ENCODE measurements at regions not wholly inside any gene's neighbourhood (a gene's known extent, or its start where the extent isn't known, plus 50 kb on each side); places are given as distances from the start of the nearest gene placed in this dataset.

- no peak overlapping the region for H3K4me2 ChIP-seq (replicated peaks; ENCODE audit: low read depth, low read length, poor library complexity, severe bottlenecking)
- POLR2A ChIA-PET = no interaction called here
- ATAC-seq (ENCODE audit: low read depth) (no peak), DNase-seq (no peak)
- no peaks in the 10 kb centered on the region for H3K36me3 ChIP-seq (replicated peaks in 1 of 2; ENCODE audit: control extremely low read depth in 1 of 2, control insufficient read depth in 1 of 2, extremely low read depth in 1 of 2, insufficient read depth in 2 of 2, low read length in 1 of 2)
- no peak overlapping the region for H3K27ac ChIP-seq (ENCODE audit: low read length in 2 of 2)
- TF ChIP-seq EZH2 (IDR thresholded peaks at IDR 0.05; ENCODE audit: borderline replicate concordance, insufficient read depth, low read depth, low read length, poor library complexity, severe bottlenecking) = no peak
- no peak for TF ChIP-seq CTCF (IDR thresholded peaks at IDR 0.05)
- no peak overlapping the region for H3K9ac ChIP-seq (ENCODE audit: low read length)
- no peaks in the 10 kb centered on the region for H3K9me3 ChIP-seq (ENCODE audit: control extremely low read depth in 1 of 3, control insufficient read depth in 2 of 3, insufficient read depth in 1 of 3, low read length in 2 of 3)
- no peak overlapping the region for H2AFZ ChIP-seq (ENCODE audit: insufficient read depth, low read depth, low read length, poor library complexity, severe bottlenecking)
- H3K27me3 ChIP-seq (replicated peaks in 1 of 4; ENCODE audit: control extremely low read depth in 1 of 4, control insufficient read depth in 3 of 4, insufficient read depth in 4 of 4, low read length in 3 of 4) = no peaks in the 10 kb centered on the region
- peaks cover 4% of the 10 kb centered on the region for H3K27me3 Mint-ChIP-seq
- WGBS (ENCODE audit: insufficient coverage) = 92% methylated on average over 2 of the region's 5 CpGs
- H3K4me1 ChIP-seq (ENCODE audit: control insufficient read depth in 2 of 2, insufficient read depth in 2 of 2, low read length in 2 of 2) = no peaks in the 10 kb centered on the region
- H3K4me1 Mint-ChIP-seq = no peaks in the 10 kb centered on the region
- no peak overlapping the region for H3K4me3 ChIP-seq (ENCODE audit: control extremely low read depth in 1 of 5, extremely low read depth in 1 of 5, insufficient read depth in 1 of 5, low read depth in 2 of 5, low read length in 4 of 5)
- CTCF ChIA-PET = no interaction called here
- H3K9me3 Mint-ChIP-seq (ENCODE audit: insufficient read depth) = no peaks in the 10 kb centered on the region
- no peaks in the 10 kb centered on the region for H3K79me2 ChIP-seq (ENCODE audit: control insufficient read depth, insufficient read depth, low read length)
- no peak overlapping the region for H3K4me3 Mint-ChIP-seq
- no peaks in the 10 kb centered on the region for H4K20me1 ChIP-seq (ENCODE audit: control insufficient read depth, insufficient read depth, low read length, poor library complexity, severe bottlenecking)
- H3K27ac Mint-ChIP-seq = no peak overlapping the region
- intact Hi-C loops (cut with micrococcal nuclease) = no loop called here
Observed at GRCh38 chr5:113776168-113776567, 262.7 kb downstream of the YTHDC2 start.

- Histone ChIP-seq H3K36me3 (replicated peaks in 1 of 2; ENCODE audit: control extremely low read depth in 1 of 2, control insufficient read depth in 1 of 2, extremely low read depth in 1 of 2, insufficient read depth in 2 of 2, low read length in 1 of 2) (no peaks in the 10 kb centered on the region), H3K4me1 (ENCODE audit: control insufficient read depth in 2 of 2, insufficient read depth in 2 of 2, low read length in 2 of 2) (no peaks in the 10 kb centered on the region), H4K20me1 (ENCODE audit: control insufficient read depth, insufficient read depth, low read length, poor library complexity, severe bottlenecking) (no peaks in the 10 kb centered on the region), H3K79me2 (ENCODE audit: control insufficient read depth, insufficient read depth, low read length) (no peaks in the 10 kb centered on the region), H3K27ac (ENCODE audit: low read length in 2 of 2) (no peak overlapping the region), H3K9me3 (ENCODE audit: control extremely low read depth in 1 of 3, control insufficient read depth in 2 of 3, insufficient read depth in 1 of 3, low read length in 2 of 3) (no peaks in the 10 kb centered on the region), H2AFZ (ENCODE audit: insufficient read depth, low read depth, low read length, poor library complexity, severe bottlenecking) (no peak overlapping the region), H3K27me3 (replicated peaks in 1 of 4; ENCODE audit: control extremely low read depth in 1 of 4, control insufficient read depth in 3 of 4, insufficient read depth in 4 of 4, low read length in 3 of 4) (no peaks in the 10 kb centered on the region), H3K4me3 (ENCODE audit: control extremely low read depth in 1 of 5, extremely low read depth in 1 of 5, insufficient read depth in 1 of 5, low read depth in 2 of 5, low read length in 4 of 5) (no peak overlapping the region), H3K4me2 (replicated peaks; ENCODE audit: low read depth, low read length, poor library complexity, severe bottlenecking) (no peak overlapping the region), H3K9ac (ENCODE audit: low read length) (no peak overlapping the region)
- Mint-ChIP-seq H3K27me3 (peaks cover 4% of the 10 kb centered on the region), H3K4me3 (no peak overlapping the region), H3K9me3 (ENCODE audit: insufficient read depth) (no peaks in the 10 kb centered on the region), H3K4me1 (no peaks in the 10 kb centered on the region), H3K27ac (no peak overlapping the region)
- CTCF ChIA-PET = no interaction called here
- 77% methylated on average over 4 of the region's 5 CpGs for WGBS (ENCODE audit: insufficient coverage)
- ATAC-seq (ENCODE audit: low read depth) = no peak
- no peak for DNase-seq
- POLR2A ChIA-PET = no interaction called here
- intact Hi-C loops (cut with micrococcal nuclease) = no loop called here
- no peak for TF ChIP-seq CTCF (IDR thresholded peaks at IDR 0.05)
- TF ChIP-seq EZH2 (IDR thresholded peaks at IDR 0.05; ENCODE audit: borderline replicate concordance, insufficient read depth, low read depth, low read length, poor library complexity, severe bottlenecking) = no peak
Observed at GRCh38 chr5:113776832-113777525, 263.5 kb downstream of the YTHDC2 start.

All from B cell (primary cell).